ENCODE measurements at regions not wholly inside any gene's neighbourhood (a gene's known extent, or its start where the extent isn't known, plus 50 kb on each side); places are given as distances from the start of the nearest gene placed in this dataset.

GRCh38 chr13:34465423-34465922 is 476.6 kb upstream of the NBEA start (continued):
- TF ChIP-seq ZFP3 (CRISPR knock-in tag; IDR thresholded peaks at IDR 0.05) (no peak), CSDC2 (CRISPR knock-in tag; IDR thresholded peaks at IDR 0.05) (no peak), GLIS3 (CRISPR knock-in tag; IDR thresholded peaks at IDR 0.05) (no peak), PPARA (CRISPR knock-in tag; IDR thresholded peaks at IDR 0.05; ENCODE audit: borderline replicate concordance) (no peak), PATZ1 (CRISPR knock-in tag; IDR thresholded peaks at IDR 0.05; ENCODE audit: borderline replicate concordance) (no peak)

- ATAC-seq, result no peak
- TF ChIP-seq ISL1 (CRISPR knock-in tag; IDR thresholded peaks at IDR 0.05), result no peak
- no peak for TF ChIP-seq ZNF565 (CRISPR knock-in tag; conservative IDR thresholded peaks at IDR 0.05; ENCODE audit: low read depth)
- no peak for TF ChIP-seq CREB5 (CRISPR knock-in tag; IDR thresholded peaks at IDR 0.05; ENCODE audit: low read depth)
- no peak for TF ChIP-seq ZC3H10 (CRISPR knock-in tag; IDR thresholded peaks at IDR 0.05)
- no peak for TF ChIP-seq GLIS3 (CRISPR knock-in tag; IDR thresholded peaks at IDR 0.05)
- TF ChIP-seq, protein P1, sequence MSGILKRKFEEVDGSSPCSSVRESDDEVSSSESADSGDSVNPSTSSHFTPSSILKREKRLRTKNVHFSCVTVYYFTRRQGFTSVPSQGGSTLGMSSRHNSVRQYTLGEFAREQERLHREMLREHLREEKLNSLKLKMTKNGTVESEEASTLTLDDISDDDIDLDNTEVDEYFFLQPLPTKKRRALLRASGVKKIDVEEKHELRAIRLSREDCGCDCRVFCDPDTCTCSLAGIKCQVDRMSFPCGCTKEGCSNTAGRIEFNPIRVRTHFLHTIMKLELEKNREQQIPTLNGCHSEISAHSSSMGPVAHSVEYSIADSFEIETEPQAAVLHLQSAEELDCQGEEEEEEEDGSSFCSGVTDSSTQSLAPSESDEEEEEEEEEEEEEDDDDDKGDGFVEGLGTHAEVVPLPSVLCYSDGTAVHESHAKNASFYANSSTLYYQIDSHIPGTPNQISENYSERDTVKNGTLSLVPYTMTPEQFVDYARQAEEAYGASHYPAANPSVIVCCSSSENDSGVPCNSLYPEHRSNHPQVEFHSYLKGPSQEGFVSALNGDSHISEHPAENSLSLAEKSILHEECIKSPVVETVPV (CRISPR knock-in tag; IDR thresholded peaks at IDR 0.05), result no peak
- TF ChIP-seq OSR1 (CRISPR knock-in tag; IDR thresholded peaks at IDR 0.05), result no peak
- TF ChIP-seq, protein P2, sequence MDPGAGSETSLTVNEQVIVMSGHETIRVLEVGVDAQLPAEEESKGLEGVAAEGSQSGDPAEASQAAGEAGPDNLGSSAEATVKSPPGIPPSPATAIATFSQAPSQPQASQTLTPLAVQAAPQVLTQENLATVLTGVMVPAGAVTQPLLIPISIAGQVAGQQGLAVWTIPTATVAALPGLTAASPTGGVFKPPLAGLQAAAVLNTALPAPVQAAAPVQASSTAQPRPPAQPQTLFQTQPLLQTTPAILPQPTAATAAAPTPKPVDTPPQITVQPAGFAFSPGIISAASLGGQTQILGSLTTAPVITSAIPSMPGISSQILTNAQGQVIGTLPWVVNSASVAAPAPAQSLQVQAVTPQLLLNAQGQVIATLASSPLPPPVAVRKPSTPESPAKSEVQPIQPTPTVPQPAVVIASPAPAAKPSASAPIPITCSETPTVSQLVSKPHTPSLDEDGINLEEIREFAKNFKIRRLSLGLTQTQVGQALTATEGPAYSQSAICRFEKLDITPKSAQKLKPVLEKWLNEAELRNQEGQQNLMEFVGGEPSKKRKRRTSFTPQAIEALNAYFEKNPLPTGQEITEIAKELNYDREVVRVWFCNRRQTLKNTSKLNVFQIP (CRISPR knock-in tag; IDR thresholded peaks at IDR 0.05; ENCODE audit: borderline replicate concordance, low read depth), result no peak
- TF ChIP-seq RARB (CRISPR knock-in tag; IDR thresholded peaks at IDR 0.05), result no peak
- TF ChIP-seq ZFP30 (CRISPR knock-in tag; IDR thresholded peaks at IDR 0.05), result no peak
Measured at GRCh38 chr13:34466301-34466700, 475.8 kb upstream of the NBEA start.

DNA sequence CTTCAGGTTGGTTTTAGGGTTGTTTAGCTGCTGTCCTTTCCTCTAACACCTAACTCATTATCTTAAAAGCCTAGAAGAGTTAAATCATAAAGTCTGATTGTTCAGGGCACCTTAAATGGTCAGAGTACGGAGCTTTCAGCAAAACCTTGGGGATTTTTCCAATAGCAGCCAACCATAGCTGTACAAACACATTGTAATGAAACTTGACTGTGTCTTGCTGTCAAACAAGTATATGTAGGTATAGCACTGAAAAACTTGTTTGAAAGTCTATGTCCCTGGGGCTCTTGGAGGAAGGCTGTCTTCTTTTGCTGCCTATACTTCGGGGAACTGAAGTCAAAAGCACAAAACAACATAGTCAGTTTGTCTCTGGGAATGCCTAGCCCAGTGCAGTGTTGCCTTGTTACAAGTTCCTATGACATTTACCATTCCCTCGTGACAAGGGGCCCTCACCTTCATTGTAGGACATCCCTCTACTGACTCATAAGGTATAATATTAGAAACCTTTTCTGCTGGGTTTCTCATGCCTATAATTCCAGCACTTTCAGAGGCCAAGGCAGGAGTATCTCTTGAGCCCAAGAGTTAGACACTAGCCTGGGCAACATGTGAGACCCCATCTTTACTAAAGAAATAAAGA is 474.5 kb upstream of the NBEA start:
- TF ChIP-seq CSDC2 (CRISPR knock-in tag; IDR thresholded peaks at IDR 0.05), result no peak
- no peak for ATAC-seq

- peak; percentile 39; the same call in 1 of the 3 replicates for ATAC-seq
Measured at GRCh38 chr13:34469196-34469986, 472.7 kb upstream of the NBEA start.

More at GRCh38 chr13:34469196-34469986, 472.7 kb upstream of the NBEA start:
- TF ChIP-seq TCF4 (CRISPR knock-in tag; IDR thresholded peaks at IDR 0.05; ENCODE audit: borderline replicate concordance) (no peak), CREB5 (CRISPR knock-in tag; IDR thresholded peaks at IDR 0.05; ENCODE audit: low read depth) (0 out of 2 replicates have a peak, but pooled peaks have one; percentile 29), ZC3H10 (CRISPR knock-in tag; IDR thresholded peaks at IDR 0.05) (peak; percentile 93), TSHZ2 (CRISPR knock-in tag; IDR thresholded peaks at IDR 0.05) (no peak), PATZ1 (CRISPR knock-in tag; IDR thresholded peaks at IDR 0.05; ENCODE audit: borderline replicate concordance) (peak; percentile 72; the same call in 1 of the 2 replicates), ISL1 (CRISPR knock-in tag; IDR thresholded peaks at IDR 0.05) (peak; percentile 88), ZNF8 (CRISPR knock-in tag; IDR thresholded peaks at IDR 0.05) (no peak), ZFP3 (CRISPR knock-in tag; IDR thresholded peaks at IDR 0.05) (peak; percentile 69; the same call in 1 of the 2 replicates)

Measured in SK-N-SH treated with all-trans-retinoic acid at 6 μM for 48 hours (cell line).